HG02678 (cell line): ENCODE measurements at regions not wholly inside any gene's neighbourhood (a gene's known extent, or its start where the extent isn't known, plus 50 kb on each side); places are given as distances from the start of the nearest gene placed in this dataset.

Experiments used
- ATAC-seq: cut with Tn5 transposase; IDR thresholded peaks from one replicate; pipeline ENCODE4 v1.9.1; 2021; ENCODE audit warnings: mild to moderate bottlenecking, moderate library complexity; ENCODE audit not compliant: unreplicated experiment

DNA sequence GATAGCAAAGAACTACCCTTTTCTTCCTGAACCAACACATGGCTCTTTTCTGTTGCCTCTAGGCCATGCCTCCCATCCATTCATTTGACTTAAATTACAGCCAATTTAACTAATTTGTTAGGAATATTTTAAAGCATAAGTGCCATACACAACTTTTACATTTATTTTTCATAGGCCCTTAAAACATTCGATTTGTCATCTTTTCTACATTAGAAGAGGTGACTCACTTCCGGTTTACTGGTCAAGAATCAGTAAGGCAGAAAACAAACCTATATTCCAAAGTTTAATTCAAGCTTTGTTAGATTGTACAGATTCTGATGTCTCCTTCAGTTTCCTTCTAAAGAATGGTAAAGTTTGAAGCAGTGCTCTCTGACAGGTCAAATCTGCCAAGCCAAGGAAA is 344.3 kb downstream of the SAMD5 start:
- no peak for ATAC-seq

DNA sequence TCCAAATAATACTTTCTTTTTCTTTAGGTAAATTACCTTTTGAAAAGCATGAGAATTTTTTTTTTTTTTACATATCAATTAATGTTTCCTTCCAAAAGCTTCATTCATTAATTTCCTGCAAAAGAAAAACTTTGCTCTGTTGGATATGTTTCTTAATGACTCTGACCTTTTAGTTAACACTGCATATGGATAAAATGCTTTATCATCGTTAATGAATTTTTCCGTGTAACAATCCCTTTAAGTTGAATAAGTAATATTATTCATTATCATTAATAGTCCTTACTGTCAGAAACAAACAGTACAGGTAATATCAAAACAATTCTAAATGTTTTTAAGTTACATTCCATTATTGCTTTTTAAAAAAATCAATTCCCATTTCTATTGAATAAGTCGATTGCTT is 345.1 kb downstream of the SAMD5 start:
- ATAC-seq, result no peak

DNA sequence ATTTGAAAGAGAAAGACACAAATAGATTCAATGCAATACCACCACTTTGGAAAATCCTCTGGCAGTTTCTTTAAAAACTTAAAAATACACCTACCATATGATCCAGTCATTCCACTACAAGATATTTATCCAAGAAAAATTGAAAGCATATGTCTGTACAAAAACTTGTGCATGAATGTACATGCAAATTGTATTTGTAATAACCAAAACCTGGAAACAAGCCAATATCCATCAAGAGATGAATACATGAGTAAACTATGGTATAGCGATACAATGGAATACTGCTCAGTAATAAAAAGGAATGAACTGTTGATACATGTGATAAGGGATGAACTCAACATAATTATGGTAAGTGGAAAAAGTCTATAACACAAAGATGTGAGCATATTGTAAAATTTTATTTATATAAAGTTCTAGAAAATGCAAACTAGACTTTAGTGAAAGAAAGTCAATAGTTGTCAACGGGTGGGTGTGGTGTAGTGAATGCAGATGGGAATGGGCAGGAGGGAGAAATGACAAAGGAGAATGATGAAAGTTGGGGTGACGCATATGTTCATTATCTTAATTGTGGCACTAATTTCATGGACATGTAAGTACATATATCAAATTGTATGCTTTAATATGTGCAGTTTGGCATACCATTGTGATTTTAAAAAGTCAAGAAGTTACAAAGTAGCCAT is 347.5 kb downstream of the SAMD5 start:
- no peak for ATAC-seq

DNA sequence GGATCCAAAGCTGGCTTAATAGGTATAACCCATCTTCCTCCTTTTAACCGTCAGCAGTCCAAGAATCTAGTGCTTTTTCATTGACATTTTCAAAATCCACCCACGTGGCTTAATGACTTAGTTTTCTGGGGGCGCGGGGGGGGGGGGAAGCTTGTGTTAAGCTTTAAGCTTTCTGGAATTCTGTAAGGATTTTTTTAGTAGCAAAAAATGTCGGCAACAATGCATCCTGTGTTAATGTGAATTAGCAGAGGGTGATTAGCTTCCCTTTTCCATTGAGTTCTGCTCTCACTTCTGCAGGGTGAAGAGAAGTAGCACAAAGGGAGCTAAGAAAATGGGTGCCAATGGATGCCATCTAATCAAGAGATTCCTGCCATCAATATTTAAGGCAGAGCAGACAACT is 348.2 kb downstream of the SAMD5 start:
- no peak for ATAC-seq

DNA sequence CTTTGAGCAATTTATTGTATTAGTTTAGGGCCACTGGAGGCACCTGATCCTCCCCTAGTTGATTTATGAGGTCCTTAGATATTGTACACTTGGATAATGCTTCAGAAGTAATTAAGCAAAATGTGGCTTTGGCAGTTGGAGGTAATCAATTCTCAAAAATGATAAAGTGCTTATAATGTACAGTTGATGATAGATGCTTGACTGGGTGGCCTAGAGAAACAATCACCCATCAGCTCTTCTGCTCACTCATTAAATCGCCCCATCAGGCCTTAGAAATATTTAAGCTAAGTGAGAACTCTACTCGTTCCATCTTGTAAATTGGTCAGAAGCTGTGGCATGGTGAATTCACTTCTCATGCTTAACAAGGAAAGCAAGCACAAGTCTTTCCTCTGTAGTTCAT is 349.9 kb downstream of the SAMD5 start:
- ATAC-seq, result no peak

DNA sequence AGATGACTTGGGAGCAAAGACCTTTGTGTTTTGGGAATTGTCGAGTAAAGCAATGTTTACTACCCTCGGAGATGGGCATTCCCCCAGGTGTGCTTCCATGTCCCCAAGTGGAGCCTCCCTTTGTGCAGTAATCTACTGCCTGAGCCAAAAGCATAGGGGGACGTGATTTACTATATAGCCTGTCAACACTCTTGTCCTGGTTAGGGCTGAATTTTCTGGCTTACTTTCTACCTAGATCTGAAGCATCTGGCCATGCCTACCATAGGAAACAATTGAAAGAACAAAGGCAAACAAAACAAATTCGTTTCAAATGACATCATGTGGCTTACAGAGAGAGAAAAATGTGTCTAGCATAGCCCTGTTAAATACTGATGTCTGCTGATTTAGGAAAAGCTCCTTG is 350.6 kb downstream of the SAMD5 start:
- no peak for ATAC-seq

DNA sequence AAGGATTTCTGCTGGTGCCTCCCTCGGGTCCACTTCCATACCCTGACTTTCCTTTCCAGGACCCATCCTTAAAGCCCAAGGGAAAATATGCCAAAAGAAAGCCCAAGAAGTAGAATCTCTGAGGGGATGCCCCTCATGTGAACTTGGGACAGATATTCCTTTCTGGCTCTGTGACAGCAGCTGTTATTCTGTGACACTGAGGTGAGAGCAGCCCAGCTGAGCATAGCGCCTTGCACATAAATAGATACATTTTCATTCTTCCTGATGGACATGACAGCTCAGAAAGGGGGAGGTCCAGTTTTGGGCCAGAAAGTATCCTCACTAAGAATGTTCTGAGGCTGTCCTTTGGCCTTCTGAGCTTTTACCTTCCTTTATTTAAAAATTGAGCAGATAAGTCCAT is 353.2 kb downstream of the SAMD5 start:
- ATAC-seq, result no peak

DNA sequence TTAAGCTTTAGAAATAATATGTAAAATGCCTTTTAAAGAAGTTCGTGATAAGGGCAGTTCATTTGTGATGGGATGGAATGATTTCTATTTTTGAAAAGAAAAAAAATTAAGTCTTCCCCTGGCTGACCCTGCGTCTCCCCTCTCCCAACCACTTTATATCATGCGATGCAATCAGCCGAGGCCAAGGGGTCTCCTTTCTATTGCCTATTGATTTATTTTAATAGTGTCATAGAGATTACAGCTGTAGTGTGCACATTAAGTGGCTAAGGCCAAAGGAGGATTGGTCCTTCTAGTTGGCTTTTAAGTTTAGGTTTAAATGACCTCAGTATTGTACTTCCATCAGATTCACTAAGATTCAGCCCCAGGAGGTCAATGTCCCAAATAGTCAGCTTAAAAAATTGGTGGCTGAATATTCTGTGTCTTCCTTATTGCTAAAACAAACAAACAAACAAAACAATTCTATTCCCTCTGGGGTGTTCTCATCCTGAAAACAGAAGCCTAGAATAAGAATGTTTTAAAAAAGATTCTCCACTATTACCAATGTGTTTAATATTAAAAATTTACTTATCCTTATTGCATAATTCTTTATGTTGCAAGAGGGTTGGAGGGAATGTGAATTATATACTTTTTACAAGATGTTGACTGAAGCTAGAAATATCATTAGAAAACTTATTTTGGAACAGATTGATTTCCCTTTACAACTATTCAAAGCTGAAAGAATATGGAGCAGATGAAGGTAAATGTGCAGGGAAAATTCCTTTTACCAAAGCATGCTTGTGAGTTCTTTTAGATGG is 359.1 kb downstream of the SAMD5 start:
- ATAC-seq, result no peak

DNA sequence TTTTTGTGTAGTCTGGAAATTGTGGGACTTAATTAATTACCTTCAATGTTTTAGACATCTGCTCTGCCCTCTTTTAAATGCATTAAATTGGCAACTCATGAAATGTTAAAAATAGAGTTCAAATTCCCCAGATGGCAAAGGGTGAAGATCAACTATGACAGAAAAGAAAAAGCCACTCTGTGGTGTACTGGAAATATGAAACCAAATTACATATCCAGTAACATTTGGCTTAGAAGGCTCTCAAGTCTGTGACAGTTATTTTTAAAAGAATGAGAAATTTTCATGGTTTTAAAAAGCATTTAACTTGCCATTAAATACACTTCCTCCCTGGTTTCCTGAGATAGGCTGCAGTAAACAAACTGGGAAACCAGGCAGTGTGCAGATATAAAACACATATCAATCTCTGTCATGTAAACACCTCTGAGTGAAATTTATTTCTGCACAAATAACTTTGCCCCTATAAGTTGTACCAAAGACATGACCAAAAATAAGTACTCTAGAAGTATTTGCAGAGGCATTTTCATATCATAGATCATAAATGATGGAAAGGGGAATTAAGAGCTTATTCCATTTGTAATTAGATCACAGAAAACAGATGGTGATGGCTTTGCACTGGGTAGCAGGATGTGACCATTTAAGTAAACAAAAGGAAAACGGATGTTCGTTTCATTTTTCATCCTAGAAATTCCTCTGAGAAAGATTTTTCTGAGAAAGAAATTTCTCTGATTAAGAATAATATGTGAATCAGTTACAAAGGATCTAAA is 360.1 kb downstream of the SAMD5 start:
- ATAC-seq, result no peak

DNA sequence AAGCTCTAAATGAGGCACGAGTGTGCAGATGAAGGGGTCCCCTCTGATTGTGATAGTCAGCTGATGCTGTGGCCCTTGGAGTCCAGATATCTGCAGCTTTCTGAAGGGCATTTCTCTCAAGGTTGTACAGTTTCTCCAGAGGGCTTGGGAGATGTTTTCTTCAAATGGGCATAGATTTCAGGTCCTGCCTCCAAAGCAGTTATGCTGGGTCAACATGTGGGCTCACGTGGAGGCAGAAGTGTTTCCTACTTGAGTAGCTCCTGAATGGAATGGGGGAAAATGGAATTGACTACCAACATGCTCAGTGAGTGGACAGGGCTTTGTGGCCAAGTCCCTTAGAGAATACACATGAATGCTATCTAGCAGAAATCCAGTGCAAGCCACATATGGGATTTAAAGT is 360.7 kb downstream of the SAMD5 start:
- ATAC-seq, result no peak

DNA sequence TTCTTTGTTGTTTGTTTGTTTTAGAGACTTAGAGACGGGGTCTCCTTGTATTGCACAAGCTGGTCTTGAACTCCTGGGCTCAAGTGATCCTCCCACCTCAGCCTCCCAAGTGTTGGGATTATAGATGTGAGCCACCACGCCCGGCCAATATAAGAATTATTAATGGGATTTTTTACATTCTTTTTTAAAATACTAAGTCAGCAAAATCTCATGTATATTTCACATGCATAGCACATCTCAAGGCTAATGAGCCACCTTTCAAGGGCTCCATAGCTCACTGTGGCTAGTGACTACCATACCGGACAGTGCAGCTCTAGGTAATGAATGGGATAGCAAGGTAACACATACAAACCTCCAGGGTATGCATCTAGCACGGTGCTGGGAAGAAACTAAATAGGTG is 361.4 kb downstream of the SAMD5 start:
- ATAC-seq, result no peak

DNA sequence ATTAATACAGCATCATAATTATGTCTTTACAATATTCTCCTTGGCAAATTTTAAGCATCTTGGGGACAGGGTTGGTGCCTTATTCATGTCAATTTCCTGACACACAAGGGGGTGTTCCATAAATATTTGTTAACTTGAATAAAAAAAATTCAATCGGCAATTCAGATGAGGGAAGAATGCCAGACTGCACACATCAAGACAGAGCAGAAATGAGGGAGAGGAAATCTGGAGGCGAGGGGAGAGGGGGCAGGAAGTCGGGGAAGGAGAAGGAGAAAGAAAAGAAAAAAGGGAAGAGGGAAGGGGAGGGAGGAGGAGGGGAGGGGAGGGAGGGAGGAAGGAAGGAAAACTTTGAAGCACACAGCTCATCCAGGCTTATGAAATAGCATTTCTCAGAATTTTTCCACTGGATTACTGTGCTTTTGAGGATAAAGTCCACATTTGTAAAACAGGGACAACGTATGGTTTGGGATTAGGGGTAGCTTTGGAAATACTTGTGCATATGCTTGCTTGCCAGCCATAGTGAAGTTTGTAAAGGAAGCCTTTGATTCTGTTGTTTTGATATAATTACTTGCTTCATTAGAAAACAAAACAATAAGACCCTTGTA is 362.1 kb downstream of the SAMD5 start:
- ATAC-seq, result no peak

DNA sequence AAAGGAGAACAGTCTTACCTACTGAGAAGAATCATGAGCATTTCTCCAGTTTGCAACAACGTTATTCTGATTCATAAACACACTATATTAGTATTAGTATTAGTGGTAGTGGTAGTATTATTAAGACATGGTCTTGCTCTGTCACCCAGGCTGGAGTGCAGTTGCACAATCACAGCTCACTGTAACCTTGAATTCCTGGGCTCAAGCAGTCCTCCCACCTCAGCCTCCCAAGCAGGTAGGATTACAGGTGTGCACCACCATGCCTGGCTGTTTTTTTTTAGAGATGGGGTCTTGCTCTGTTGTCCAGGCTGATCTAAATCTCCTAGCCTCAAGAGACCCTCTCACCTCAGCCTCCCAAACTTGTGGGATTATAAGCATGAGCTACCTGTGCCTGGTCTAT is 363.5 kb downstream of the SAMD5 start:
- ATAC-seq, result no peak

DNA sequence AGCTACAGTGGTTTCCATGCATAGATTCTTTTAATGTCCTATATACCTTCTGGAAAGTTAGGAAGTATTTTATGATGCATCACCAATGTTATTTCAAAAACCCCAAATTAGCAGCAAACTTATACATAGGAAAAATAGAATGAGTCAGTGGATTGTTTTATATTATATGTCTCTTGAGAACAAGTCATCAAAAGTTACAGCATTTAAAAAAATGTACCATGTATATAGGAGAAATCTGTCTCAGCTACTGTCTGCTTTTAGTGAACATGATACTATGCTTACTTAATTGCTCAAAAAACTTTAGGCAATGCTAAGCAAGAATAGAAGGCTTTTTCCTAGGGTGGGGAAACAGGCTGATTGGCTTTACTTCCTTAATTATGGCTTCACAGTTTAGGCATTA is 365.3 kb downstream of the SAMD5 start:
- ATAC-seq, result no peak

DNA sequence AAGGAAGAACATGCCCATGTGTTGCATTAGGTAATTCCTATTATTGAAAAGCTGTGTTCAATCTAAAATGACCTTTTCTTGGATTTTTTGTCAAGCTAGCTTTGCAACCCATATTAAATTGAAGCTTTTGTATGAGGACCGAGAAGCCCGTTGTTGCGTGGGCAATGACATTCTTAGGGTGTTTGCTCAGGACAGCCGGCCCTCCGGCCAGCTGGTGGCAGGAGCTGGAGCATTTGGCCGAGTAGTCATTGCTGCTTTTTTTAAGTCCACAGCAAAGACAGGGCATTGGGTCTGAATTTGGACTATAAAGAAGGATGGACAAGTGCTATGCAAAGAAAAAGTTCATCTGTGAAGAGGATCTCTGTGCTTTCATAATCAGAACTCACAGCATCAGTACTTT is 365.8 kb downstream of the SAMD5 start:
- ATAC-seq, result no peak

DNA sequence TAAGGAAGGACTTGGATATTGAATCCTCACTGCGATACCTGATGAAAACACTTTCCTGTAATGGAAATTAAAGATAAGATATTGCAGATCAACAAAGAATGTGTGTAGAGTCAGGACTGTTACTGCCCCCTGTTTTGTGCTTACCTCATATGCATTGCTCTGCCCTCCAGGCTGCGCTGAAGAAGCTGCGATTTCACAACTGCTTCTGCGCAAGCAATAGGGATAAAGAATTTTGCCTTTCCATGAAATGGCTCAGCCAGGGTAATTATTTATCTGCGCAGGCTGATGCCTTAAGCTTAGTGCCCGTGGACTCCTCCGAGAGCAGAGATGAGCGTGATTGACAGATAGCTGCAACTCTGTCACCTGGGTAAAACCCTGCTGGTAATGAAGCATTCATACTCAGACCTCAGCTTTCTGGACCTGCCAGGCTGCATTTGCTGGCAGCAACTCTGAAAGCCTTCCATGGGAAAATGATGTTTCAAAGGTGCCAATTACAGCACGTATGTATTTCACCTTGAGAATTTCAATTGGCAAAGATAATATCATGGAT is 370.6 kb downstream of the SAMD5 start:
- ATAC-seq, result no peak

DNA sequence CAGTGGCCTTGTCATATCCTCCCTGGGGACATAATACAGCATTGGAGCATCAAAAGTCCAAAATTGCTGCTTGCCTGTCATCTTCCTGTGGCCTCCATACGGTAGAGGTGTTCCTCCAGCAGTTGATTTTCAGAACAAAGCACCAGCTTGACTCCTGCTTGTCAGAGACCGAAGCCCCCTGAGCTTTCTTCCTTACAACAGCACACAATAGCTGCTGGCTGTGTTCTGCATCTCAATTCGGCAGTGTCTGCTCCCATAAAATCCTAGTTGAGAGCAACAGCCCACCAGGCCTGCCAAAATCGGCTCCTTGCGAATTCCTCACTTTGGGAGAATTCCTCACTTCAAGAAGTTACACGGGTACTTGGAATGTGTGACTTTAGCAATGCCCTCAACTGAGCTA is 372.9 kb downstream of the SAMD5 start:
- no peak for ATAC-seq

DNA sequence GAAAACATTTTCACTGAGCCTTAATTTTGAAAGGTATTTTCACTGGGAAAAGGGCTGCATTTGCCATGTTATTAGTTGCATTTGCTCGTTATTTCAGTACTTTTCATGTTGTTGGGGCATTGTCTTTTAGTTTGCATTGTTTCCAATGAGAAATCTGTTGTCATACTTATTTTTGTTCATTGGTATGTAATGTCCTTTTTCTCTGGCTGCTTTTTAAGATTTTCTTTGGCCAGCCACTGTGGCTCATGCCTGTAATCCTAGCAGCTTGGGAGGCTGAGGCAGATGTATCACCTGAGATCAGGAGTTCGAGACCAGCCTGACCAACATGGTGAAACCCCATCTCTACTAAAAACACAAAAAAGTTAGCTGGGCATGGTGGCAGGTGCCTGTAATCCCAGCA is 379.9 kb downstream of the SAMD5 start:
- ATAC-seq, result no peak

DNA sequence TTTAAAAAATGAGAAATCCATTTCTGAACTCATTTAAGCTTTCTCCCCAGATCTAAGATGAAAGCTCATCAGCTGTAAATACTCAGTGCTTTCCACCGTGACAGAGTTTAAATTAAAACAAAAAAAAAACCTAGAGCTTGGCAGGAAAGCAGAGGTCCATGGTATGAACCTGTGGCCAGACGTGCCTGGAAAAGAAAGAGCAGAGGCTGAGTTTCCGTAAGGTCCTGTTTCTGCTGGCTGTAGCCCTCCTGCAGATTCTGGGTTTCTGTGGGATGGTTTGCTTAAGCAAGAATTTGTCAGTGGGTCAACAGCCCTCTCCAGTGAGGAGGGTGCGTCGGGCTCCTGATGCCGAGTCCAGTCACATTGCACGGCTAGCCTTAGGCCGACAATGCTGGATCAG is 383.2 kb downstream of the SAMD5 start:
- no peak for ATAC-seq

DNA sequence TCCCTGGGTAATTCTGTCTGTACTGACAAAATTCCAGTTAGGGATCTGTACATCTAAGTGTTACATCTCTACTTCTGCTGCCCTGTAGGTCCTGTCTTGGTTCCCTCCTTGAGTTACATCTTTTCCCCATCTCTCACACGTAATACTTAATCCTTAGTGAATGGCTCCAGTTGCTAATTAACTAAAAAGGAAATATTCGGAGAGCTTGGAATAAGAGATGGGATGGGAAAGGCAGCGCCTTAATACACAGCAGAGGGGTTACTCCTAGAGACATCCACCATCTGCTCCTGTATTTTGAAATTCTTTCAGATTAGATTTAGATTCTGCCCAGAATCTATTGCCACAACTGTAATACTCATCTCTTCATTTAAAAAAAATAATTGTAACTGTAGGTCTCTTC is 384.0 kb downstream of the SAMD5 start:
- ATAC-seq, result no peak

DNA sequence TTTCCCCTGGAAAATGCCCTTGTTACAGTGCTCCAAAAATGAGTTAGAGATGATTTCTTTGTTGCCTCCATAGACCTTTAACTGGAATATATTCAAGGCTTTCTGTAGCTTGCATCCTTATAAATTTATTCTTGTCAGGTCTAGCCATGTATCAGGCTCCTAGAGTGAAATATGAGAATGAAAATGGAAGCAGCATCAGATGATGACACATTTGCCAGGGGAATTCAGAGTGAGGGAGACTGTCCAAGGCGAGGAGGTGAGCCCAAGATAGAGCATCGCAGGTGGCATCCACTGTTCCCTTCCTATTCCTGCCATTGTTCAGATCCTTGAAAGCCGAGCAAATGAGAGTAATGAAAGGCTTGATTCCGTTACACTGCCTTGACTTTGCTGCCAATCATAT is 386.8 kb downstream of the SAMD5 start:
- ATAC-seq, result no peak
